ENCODE measurements at regions not wholly inside any gene's neighbourhood (a gene's known extent, or its start where the extent isn't known, plus 50 kb on each side); places are given as distances from the start of the nearest gene placed in this dataset.

DNA sequence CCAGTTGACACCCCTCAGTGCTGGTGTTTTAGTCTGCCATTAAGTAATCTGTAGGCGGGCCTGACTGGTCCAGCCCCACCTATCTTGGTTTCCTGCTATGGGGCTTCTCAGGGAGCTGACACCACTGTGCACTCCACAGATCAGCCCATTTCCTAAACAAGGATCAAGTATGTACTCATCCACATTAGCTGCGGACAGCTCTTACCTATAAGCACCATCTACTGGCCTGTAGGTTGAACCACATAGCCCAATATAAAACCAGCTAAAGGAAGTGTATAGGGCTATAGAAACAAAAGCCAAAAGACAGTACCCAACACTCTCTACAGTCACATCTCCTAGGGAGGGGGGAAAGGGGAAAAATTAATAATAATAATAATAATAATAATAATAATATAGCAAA, 353.5 kb upstream of the CXorf51B start:
- TF ChIP-seq, protein P1, sequence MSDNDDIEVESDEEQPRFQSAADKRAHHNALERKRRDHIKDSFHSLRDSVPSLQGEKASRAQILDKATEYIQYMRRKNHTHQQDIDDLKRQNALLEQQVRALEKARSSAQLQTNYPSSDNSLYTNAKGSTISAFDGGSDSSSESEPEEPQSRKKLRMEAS (IDR thresholded peaks at IDR 0.05; ENCODE audit: low read depth, low read length) = no peak
- TF ChIP-seq, protein P2, sequence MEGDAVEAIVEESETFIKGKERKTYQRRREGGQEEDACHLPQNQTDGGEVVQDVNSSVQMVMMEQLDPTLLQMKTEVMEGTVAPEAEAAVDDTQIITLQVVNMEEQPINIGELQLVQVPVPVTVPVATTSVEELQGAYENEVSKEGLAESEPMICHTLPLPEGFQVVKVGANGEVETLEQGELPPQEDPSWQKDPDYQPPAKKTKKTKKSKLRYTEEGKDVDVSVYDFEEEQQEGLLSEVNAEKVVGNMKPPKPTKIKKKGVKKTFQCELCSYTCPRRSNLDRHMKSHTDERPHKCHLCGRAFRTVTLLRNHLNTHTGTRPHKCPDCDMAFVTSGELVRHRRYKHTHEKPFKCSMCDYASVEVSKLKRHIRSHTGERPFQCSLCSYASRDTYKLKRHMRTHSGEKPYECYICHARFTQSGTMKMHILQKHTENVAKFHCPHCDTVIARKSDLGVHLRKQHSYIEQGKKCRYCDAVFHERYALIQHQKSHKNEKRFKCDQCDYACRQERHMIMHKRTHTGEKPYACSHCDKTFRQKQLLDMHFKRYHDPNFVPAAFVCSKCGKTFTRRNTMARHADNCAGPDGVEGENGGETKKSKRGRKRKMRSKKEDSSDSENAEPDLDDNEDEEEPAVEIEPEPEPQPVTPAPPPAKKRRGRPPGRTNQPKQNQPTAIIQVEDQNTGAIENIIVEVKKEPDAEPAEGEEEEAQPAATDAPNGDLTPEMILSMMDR (IDR thresholded peaks at IDR 0.05; ENCODE audit: low read depth, low read length) = no peak
